HG03280 (cell line): ENCODE measurements at regions not wholly inside any gene's neighbourhood (a gene's known extent, or its start where the extent isn't known, plus 50 kb on each side); places are given as distances from the start of the nearest gene placed in this dataset.

ENCODE experiments used
- ATAC-seq: cut with Tn5 transposase; IDR thresholded peaks from one replicate; pipeline ENCODE4 v1.9.1; 2021; ENCODE audit warnings: mild to moderate bottlenecking, moderate library complexity; ENCODE audit not compliant: unreplicated experiment

DNA sequence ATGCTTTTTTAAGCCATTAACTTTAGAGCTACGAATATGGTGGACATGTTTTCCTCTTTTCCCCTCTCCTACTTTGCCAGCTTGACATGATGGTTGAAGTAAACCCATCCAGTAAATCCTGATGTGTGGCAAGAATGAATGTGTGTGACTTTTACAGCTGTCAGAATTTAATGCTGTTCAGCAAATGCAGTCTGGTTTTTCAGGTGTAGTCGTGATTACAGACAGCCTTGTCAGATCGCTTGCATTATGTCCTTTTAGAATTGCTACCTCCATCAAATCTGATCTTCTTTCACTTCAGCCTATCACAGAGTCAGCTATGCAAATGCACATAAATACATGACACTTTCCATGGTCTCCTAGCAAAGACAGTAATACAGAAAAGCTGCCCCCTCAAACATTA lies 278.5 kb downstream of the FBXO15 start:
- no peak for ATAC-seq

DNA sequence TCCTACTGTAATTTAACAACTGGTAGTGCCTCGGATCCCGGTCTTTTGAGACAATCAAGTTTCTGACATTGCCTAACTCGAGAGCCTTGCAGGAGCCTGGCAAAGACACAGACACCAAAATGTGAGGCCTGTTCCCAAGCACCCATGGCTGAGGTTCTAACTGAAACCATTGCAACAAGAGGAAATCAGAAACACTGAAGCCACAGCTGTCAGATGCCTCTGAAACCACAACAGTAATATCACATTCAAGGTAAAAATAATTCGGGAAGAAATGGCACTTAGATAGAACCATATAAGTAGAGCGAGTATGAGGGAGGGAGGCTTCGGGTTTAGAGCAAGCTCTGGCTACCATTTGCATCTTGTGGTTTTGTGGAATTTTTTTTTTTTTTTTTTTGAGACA lies 285.9 kb downstream of the FBXO15 start:
- ATAC-seq, result no peak

DNA sequence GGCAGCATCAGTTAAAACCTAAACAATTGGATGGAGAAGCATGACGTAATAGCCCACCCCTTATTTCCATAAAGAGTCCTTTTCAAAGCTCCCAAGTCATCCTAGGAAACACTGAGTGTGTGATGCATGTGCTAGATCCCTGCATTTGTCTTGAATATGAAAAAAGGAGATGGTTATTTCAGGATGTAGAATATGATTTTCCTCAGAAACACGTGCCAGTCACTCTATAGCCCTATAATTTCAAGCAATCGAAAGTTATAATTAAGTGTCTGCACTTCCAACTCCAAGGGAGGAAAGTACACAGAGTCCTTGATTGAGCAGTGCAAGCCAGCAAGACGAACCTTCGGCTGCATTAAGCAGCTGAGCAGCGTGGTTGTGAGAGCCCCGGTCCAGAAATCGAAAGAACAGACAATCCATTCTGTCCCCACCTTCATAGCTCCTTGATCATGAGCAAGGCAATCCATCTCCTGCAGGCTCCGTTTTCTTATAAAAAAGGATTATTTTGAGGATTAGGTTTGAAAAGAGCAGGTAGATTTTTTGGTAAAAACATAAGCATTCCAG lies 287.7 kb downstream of the FBXO15 start:
- no peak for ATAC-seq

DNA sequence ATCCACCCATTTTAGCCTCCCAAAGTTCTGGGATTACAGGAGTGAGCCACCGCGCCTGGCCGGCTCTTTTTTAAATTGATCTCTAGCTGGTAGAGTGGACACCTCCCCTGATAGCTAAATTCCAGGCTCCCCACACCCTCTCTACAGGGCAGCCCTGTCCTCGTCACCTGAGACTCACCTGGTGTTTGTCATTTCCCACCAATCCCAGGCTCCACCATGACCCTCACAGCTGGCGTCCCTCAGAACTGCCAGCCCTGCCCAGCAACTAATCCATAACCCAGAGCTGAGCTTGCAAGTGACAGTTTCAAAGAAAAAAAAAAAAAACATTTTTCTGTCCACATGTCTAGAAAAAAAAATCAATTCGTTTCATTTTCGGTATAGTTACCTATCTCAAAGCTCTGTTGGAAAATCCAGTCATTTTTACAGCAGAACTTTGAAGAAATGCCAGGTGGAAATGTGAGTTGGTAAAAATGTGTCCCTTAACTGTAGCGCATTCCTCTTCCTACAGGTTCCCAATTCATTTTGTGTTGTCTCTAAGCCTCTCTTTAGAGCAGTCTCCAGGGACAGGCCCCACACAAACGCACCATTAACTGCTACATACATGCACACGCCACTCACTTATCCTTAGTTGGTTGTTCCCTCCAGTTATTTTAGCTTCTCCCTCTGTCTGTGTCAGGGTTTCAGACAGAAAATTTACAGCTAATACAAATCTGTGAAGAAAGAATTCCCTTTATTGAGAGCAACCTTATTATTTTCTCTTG lies 294.7 kb downstream of the FBXO15 start:
- ATAC-seq, result no peak

DNA sequence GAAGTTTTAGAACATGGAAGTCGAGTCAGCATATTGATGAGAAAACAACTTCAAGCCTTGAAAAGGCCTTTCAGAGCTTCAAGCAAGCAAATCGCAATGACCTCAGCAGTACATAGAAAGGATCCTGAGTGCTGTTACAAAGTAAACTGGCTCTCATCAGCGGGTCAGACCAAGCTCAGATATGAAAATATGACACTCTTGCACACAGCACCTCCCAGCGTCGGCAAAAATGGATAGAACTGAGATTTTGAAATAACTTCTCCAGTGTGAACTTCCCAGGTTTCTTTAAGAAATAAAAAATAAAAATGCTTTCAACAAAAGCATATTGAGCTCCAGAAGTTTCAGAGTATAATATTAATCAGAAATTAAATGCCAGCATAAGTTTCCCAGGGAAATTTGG lies 296.9 kb downstream of the FBXO15 start:
- no peak for ATAC-seq

DNA sequence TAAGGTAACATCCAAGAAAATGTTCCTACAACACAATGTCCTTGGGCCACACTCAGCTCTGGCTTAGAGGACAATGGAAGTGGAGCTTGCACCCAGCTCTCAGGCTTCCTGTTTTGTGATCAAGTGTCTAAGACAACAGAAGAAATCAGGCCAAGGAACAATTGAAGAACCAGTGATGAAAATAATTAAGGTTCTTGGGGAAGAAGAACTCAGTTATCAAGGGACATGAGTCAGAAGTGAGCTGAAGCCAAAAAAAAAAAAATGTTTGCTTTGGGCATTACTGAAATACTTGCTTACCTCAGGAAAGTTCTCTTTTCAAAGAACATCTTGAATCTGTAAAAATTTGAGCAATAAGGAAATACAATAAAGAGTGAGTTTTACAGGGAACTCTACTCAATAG lies 299.0 kb downstream of the FBXO15 start:
- ATAC-seq, result no peak

DNA sequence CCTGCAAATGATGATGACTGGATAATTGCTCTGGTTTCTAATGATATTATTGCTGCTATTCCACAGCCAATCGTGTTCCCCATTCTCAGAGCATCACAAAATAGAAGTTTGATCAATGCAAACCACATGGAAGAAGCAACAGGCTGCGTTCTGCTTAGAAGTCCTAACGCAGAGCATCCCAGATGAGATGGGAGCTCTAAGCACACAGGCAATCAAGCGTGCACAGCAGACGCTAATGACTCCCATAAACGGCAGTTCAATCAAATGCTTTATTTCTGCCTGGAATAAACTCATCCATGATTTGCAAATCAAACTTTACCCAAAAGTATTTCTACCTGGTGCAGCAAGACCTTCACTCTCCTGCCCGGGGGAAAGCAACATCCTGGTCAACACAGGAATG lies 304.2 kb downstream of the FBXO15 start:
- ATAC-seq, result no peak

DNA sequence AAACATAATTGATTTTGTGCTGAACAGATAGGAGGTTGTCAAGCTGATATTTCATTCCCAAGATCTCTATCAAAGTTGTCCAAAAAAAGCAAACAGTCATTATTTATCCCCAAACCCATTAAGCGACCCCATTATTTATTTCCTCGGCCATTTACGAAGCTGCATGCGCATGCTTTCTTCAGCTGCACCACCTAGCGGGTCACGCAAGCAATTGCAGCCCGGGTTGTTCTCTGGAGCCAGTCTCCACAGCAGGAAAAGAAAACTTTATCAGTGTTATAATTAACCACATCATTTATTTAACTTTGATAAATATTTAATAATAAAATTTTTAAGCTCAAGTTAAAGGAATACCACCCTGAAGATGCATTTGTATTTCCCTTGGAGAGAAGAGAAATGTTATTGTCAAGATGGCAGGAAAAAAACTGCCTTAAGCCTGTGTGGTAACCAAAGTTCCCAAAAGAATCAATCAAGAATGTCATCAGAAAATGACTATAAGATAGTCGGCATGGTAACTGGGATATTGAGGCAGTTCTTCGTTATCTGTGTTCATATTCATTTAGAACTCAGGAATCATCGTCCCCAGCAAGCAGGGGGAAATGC lies 304.7 kb downstream of the FBXO15 start:
- peak; percentile 84 for ATAC-seq

DNA sequence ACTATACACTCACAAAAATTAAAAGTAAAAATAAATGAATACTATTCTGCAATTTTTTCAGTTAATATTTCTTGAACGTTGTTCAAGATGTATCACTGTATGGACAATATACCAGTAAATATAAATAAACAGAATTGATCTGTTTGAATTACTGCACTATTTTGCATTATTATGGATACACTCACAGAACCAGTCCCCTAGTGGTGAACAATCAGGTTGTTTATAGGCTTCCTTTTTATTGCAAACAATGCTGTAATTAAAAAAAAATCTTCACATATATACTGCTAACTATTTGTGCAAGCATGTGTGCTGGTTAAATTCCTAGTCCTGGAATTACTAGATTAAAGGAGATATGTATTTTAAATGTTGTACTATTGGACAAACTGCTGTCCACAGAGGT lies 306.0 kb downstream of the FBXO15 start:
- no peak for ATAC-seq

DNA sequence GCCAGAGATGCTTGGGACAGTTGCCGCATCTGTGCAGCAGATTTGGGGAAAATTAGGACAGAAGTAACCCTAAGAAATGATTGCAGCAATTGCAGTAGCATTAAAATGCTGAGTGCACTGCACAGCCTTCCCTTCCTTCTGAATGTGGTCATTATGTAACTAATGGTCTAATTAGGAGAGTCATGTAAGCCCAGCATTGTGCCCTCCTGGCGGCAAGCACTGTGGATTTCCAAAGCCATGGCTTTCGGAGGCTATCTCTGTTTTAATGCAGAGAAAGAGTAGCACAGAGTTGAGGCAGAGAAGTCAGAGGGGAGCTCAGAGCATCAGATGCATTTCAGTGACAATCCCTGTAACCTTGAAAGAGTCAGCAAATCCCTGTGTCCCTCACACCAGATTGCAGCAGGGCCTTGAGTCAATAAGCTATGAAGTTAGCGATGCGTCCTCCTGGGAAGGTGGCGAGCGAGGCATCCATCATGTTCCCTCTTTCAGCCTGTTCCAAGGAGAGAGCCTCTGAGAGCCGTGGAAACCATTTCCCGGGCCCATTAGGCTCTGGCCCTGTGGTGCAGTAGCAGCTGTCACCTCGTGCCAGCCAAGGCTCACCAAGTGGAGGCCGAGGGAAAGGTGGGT lies 307.2 kb downstream of the FBXO15 start:
- ATAC-seq, result no peak

DNA sequence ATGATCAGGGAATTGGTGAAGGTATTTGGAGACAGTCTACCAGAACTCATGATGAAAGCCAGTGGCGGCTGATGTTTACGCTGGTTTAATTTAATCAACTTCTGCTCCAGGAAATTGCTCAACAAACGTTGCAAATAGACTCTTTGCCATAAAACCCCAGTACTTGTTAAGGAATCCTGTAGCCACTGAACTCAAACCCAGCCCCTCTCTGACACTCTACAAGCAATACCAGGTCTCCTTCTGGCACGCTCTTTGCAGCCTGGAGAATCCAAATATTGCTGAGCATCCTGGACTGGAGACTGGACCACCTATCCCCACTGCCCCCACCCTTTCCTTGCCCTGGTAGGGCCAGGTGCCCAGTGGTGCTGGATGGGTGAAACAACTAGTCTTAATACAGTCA lies 308.2 kb downstream of the FBXO15 start:
- ATAC-seq, result no peak

DNA sequence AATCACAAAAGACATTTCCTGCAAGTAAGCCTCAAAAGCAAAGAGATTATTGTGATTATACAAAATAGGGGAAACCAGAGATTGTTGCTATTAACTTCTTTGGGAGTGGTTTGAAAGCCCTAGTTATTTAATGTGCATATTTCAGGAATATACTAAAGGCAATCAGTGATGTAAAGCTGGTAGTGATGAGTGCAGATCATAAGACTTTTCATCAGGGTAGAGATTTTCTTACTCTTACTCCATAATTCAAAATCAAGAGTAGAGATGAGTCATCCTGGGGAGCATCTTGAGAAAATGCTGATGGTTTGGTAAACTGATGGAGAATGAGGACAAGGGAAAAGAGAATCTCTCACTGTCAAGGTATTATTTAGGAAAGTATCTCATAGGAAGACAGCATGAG lies 309.5 kb downstream of the FBXO15 start:
- no peak for ATAC-seq

DNA sequence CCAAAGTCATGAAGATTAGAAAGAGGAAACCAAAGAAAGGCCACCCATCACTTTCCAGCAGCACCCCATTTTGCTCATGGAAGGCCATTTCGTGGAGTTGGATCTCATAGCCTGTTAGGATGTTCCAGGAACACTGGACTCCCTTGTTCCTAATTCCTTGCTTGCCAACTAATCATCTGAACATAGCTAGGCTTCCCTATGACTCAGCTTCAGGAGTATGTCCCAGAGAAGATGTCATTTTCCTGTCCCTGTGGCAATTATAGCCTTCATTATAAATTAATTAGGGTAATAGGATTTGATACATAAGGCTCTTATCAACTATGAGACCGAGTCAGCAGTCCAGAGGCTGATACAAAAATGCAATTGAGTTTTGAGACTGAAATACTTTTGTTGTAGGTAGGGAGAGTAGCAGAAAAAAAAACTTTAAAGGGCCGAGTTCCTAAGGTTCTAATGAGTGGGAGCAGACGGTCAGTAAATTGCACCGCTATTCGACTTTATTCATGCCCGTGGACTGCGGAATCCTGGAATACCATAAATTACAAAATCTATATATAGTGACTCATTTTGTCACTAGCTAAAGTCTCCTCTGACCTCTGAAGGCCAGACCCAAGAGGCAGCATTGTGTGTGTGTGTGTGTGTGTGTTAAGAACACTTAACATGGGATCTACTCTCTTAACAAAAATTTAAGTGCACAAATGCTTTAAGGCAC lies 311.8 kb downstream of the FBXO15 start:
- no peak for ATAC-seq

DNA sequence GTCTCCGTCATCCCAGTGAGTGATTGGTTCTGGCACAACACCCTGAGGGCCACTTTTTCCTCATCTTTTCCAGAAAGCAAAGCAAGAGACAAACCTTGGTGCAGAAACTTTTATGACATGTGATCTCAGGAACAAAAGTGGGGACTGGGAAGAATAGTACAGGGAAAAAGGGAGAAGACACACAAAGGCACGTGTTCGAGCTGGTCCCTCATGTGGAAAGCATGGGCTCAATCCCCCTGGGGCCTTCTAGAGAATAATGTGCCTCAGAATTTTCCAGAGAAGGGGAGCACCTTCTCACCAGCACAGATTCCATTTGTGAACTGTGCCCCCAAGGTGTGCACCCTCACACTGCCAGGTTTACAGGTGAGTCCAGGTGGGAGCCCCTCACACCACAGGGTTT lies 312.6 kb downstream of the FBXO15 start:
- no peak for ATAC-seq

DNA sequence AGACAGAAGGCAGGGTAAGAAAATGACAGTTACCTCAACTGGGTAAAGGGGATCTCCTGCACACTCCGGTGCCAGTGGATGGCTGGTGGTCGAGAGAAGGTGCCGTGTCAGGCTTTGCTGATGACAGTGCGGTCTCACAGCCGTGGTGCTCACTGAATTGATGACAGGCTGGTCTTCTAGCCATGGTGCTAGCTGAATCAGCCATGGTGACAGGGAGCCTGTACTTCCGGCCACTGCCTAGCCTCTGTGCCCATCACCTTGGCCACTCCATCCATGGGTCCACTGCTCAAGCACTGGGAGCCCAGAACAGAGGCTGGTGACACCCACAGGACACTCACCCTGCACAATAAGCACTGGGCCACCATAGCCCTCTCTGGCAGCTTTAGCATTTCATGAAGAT lies 315.9 kb downstream of the FBXO15 start:
- ATAC-seq, result no peak

DNA sequence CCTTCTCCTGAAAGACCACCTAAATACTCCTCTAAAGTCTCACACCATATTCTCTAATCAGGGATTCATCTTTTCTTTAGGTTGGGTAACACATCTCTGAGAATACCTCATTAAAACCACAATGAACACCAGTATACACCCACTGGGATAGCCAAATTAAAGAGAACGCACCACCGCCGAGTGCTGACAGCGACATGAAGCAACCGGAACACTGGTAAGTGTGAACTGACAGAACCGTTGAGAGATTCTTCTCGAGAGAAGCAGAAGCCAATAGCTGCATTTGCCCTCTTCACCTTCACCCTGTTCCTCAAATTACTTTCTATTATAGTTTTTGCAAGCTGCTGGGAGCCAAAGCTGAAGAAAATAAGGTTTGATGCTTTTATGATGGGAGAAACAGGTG lies 318.5 kb downstream of the FBXO15 start:
- ATAC-seq, result no peak

DNA sequence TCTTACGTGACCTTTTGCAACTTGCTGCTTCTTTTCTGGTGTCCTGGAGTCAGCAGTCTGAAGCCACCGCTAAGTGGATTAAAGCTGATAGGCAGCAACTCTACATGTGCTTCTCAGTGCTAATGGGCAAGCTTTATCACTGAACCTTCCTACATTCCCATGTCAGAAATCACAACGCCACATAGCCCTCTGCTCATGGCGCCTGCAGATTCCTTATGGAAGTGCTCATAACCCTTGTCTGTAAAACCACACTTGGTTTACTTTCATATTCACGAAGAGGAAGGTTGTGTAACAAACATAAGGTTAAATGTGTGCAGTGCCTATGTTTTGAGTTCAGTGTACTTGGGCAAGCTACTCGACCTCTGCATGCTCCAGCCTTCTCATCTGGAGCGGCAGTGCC lies 319.8 kb downstream of the FBXO15 start:
- ATAC-seq, result no peak

DNA sequence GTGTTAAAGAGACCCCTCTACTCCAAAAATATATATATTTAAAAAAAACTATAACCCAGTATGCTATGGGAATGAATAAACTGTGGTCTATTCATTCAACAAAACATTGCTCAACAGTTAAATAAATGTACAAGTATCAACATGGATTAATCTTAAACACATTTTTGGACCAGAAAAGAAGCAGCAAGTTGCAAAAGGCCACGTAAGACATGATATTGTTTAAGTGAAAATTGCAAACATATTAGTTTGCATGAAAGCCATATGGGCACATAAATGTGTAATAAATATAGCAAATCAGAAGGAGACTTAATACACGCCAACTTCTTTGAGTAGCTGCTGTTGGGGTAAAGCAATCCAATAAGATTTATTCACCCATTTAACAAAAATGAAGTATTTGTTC lies 321.5 kb downstream of the FBXO15 start:
- no peak for ATAC-seq

DNA sequence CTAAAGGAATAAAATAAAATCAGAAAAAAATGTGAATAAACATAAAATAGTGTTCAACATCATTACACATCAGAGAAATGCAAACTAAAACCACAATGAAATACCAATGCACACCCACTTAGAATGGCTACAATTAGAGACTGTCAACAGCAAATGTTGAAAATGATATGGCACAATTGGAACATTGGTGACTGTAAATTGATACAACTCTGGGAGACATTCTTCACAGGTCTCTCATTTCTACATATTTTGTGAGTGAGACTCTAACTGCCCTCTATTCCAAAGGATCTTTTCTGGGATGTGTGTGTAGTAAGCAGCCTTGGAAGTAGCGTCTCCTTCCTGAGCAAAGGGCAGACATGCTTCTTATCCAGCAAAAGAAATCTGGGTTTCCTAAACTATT lies 323.0 kb downstream of the FBXO15 start:
- no peak for ATAC-seq

DNA sequence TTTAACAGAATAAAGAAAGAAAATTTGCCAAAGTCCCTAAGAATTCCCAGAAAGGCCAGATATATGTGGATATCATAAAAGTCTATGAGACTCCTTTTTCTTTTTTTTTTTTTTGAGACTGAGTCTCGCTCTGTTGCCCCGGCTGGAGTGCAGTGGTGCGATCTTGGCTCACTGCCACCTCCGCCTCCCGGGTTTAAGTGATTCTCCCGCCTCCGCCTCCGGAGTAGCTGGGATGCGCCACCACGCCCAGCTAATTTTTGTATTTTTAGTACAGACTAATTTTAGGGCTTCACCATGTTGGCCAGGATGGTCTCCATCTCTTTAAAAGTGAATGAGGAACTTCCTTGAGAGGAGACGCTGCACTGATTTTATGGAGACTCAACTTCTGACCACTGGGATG lies 335.2 kb downstream of the FBXO15 start:
- ATAC-seq, result no peak

DNA sequence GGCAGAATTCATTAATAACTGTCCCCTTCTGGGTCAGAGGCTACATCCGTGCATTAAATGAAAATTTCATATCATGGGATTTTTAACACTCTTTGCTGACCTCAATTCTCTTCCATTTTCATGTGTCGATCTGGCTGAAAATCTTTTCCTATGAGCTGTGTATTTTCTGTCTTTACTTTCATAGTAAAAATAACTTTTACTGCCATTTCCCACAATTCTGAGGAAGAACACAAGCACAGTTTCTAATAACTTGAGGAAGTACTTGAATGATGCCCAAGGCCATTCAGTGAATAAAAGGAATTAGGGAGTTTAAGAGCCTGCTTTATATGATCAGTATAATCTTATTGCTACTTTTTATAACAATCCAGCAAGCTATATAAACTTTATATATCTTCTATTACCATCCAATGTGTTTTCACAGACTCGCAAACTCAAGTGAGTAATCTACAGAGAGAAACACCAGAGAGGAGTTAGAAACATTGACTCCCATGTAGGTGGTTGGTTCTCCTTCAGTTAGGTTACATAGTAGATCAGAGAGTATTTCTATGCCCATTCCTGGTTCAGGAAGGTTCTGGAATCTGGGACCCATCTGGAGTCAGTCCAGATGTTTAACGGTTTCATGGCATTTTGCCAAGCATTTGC lies 340.0 kb downstream of the FBXO15 start:
- ATAC-seq, result no peak
